Liver (tissue), 3 donors: ENCODE measurements at regions not wholly inside any gene's neighbourhood (a gene's known extent, or its start where the extent isn't known, plus 50 kb on each side); places are given as distances from the start of the nearest gene placed in this dataset.

Experiments used
- EGR1 ChIP-seq, 2 donors: IDR thresholded peaks; 2 replicates each; pipeline ENCODE4 v1.6.1; 2016 to 2018; ENCODE audit warnings: antibody characterized with exemption in 2 of 2, low read depth in 2 of 2
- RAD21 ChIP-seq, 2 donors: IDR thresholded peaks; 2 replicates each; pipeline ENCODE4 v1.6.1; 2016; ENCODE audit warnings: antibody characterized with exemption in 2 of 2, mild to moderate bottlenecking in 2 of 2
- RXRA ChIP-seq, 2 donors: IDR thresholded peaks; 2 replicates each; pipeline ENCODE4 v1.6.1; 2017 to 2018; ENCODE audit warnings: antibody characterized with exemption in 2 of 2, mild to moderate bottlenecking in 1 of 2
- SP1 ChIP-seq: IDR thresholded peaks from 2 replicates; pipeline ENCODE4 v1.6.1; 2018; ENCODE audit warnings: antibody characterized with exemption, mild to moderate bottlenecking
- YY1 ChIP-seq: IDR thresholded peaks from 2 replicates; pipeline ENCODE4 v1.6.1; 2016; ENCODE audit warnings: antibody characterized with exemption, mild to moderate bottlenecking
- TF ChIP-seq, protein P1 (sequence below): fragments of 150-350 bp; IDR thresholded peaks from 2 replicates; pipeline ENCODE4 v1.5.1; 2017; ENCODE audit warnings: improper control_type of control experiment, low read depth, low read length; ENCODE audit not compliant: missing input control
- TF ChIP-seq, protein P2 (sequence below): IDR thresholded peaks from 2 replicates; pipeline ENCODE4 v1.6.1; 2016; ENCODE audit warnings: antibody characterized with exemption, mild to moderate bottlenecking
- TF ChIP-seq, protein P3 (sequence below): IDR thresholded peaks from 2 replicates; pipeline ENCODE4 v1.6.1; 2016; ENCODE audit warnings: antibody characterized with exemption
- TF ChIP-seq, protein P4 (sequence below): IDR thresholded peaks from 2 replicates; pipeline ENCODE4 v1.6.1; 2016; ENCODE audit warnings: antibody characterized with exemption
- donor health status: healthy.
- donor health status: healthy.

DNA sequence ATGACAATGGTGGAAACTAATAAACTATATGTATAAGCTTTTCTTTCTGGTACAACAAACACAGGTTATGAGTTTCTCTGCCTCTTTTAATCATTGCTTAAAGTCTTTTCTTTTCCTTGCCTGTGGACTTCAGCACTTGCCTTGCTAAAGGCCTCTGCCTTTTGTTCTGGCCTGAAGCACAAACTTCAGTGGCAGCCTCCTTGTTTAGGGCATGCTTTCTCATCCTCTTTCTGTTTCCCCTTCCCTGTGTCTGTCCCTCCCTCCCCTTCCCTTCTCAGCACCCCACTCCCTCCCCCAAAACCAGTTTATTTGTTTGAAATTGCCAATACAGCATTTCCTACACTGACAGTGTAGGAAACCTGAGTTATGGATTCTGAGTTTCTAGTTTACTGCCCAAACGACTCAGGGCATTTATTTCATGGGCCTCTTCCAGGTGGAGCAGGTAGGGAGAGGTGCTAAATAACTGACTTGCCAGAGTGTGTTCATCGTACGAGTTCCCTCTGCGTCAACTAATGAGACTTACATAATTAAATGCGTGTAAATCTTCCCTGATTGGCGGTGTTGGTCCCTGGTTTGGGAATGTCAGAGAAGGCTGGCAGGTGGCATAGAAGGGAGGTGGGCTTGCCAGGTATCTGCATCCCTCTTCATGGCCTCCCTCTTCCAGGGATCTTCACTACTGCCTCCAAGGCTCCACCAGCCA is 311.0 kb downstream of the FBXW7 start:
- TF ChIP-seq, protein P1, sequence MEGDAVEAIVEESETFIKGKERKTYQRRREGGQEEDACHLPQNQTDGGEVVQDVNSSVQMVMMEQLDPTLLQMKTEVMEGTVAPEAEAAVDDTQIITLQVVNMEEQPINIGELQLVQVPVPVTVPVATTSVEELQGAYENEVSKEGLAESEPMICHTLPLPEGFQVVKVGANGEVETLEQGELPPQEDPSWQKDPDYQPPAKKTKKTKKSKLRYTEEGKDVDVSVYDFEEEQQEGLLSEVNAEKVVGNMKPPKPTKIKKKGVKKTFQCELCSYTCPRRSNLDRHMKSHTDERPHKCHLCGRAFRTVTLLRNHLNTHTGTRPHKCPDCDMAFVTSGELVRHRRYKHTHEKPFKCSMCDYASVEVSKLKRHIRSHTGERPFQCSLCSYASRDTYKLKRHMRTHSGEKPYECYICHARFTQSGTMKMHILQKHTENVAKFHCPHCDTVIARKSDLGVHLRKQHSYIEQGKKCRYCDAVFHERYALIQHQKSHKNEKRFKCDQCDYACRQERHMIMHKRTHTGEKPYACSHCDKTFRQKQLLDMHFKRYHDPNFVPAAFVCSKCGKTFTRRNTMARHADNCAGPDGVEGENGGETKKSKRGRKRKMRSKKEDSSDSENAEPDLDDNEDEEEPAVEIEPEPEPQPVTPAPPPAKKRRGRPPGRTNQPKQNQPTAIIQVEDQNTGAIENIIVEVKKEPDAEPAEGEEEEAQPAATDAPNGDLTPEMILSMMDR = no peak
- no peak for TF ChIP-seq YY1
- no peak for TF ChIP-seq RAD21 (IDR thresholded peaks at IDR 0.05)
- TF ChIP-seq, protein P2, sequence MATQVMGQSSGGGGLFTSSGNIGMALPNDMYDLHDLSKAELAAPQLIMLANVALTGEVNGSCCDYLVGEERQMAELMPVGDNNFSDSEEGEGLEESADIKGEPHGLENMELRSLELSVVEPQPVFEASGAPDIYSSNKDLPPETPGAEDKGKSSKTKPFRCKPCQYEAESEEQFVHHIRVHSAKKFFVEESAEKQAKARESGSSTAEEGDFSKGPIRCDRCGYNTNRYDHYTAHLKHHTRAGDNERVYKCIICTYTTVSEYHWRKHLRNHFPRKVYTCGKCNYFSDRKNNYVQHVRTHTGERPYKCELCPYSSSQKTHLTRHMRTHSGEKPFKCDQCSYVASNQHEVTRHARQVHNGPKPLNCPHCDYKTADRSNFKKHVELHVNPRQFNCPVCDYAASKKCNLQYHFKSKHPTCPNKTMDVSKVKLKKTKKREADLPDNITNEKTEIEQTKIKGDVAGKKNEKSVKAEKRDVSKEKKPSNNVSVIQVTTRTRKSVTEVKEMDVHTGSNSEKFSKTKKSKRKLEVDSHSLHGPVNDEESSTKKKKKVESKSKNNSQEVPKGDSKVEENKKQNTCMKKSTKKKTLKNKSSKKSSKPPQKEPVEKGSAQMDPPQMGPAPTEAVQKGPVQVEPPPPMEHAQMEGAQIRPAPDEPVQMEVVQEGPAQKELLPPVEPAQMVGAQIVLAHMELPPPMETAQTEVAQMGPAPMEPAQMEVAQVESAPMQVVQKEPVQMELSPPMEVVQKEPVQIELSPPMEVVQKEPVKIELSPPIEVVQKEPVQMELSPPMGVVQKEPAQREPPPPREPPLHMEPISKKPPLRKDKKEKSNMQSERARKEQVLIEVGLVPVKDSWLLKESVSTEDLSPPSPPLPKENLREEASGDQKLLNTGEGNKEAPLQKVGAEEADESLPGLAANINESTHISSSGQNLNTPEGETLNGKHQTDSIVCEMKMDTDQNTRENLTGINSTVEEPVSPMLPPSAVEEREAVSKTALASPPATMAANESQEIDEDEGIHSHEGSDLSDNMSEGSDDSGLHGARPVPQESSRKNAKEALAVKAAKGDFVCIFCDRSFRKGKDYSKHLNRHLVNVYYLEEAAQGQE = no peak
- TF ChIP-seq, protein P3, sequence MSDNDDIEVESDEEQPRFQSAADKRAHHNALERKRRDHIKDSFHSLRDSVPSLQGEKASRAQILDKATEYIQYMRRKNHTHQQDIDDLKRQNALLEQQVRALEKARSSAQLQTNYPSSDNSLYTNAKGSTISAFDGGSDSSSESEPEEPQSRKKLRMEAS = no peak
- no peak for TF ChIP-seq RXRA (IDR thresholded peaks at IDR 0.05)
- no peak for TF ChIP-seq SP1
- no peak for TF ChIP-seq EGR1 (IDR thresholded peaks at IDR 0.05; ENCODE audit: low read depth in 2 of 2)
- TF ChIP-seq, protein P4, sequence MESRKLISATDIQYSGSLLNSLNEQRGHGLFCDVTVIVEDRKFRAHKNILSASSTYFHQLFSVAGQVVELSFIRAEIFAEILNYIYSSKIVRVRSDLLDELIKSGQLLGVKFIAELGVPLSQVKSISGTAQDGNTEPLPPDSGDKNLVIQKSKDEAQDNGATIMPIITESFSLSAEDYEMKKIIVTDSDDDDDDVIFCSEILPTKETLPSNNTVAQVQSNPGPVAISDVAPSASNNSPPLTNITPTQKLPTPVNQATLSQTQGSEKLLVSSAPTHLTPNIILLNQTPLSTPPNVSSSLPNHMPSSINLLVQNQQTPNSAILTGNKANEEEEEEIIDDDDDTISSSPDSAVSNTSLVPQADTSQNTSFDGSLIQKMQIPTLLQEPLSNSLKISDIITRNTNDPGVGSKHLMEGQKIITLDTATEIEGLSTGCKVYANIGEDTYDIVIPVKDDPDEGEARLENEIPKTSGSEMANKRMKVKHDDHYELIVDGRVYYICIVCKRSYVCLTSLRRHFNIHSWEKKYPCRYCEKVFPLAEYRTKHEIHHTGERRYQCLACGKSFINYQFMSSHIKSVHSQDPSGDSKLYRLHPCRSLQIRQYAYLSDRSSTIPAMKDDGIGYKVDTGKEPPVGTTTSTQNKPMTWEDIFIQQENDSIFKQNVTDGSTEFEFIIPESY = no peak
